ENCODE measurements at regions not wholly inside any gene's neighbourhood (a gene's known extent, or its start where the extent isn't known, plus 50 kb on each side); places are given as distances from the start of the nearest gene placed in this dataset.

DNA sequence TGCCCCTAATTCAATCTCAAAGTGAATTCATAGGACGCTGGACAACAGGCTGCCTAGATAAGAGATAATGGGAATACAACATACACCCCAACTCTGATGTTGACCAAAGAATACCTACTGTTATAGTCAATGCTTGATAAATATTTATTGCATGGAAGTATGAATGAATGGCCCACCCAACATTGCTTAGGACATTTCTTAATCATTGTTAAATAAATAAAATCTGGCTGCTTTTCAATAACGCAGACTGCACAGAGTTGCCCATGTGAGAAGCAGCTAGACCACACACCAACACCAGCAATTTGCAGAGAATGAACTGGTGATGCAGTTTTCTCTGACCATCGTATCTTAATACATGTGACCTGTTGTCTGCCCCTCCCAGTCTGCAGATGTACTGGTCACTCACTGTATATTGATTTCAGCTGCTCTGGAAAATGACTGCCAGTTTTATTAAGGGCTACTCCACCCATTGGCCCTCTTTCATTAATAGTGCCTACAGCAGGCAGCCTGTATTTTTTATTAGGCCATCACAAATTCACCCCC lies 236.2 kb upstream of the WWC1 start:
- DNase-seq, result no peak

DNA sequence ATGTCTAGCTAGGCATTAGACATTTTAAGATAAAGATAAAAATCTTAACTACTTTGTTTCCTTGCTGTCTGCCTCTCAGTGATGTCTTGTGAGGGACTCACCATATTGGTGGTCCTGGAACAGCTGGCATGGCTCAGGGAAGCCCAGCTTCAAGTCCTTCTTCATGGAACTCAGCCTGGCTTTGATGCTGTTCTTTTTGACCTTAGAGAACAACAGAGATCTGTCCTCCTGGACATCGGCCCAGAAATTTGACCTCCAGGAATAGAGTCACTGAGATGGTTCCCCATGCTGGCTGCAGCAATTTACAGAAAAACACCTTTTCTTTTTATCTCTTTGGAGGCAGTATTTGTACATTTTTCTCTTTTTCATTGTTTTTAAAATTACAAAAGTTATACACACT lies 235.5 kb upstream of the WWC1 start:
- no peak for DNase-seq

DNA sequence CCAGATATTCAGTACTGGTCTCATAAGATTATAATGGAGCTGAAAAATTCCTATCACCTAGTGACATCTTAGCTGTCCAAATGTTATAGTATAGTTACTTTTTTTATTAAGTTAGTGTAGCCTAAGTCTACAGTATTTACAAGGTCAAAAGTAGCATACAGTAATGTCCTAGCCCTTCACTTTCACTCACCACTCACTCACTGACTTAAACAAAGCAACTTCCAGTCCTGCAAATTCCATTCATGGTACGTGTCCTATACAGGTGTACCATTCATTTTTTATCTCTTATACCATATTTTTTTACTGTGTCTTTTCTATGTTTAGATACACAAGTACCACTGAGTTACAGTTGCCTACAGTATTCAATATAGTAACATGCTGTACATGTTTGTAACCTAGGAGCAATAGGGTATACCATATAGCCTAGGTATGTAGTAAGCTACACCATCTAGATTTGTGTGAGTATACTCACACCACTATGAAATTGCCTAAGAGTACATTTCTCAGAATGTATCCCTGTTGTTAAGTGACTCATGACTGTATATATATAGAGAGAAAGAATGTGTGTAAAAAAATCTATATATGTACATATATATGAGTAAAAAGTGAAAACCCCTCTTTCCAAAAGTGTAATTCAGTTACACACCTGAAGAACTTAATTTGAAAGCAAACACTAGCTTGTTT lies 234.8 kb upstream of the WWC1 start:
- no peak for DNase-seq

DNA sequence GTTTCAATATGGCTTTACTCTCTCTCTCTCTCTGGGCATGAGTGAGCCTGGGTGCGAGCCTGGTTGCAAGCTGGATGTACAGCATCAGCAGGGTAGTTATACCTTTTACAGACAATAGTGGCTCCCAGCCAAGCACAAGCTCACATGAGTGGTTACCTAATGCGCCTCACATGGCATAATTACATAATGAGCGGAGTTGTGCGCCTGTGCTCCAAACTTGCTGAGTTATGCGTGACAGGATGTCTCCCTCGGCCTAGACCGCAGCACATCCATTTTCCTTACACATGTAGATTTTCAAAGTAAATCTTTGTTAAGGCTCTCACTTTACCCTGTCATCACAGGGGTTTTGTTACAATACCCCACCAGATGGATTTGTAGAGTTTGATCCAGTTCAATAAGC lies 233.5 kb upstream of the WWC1 start:
- DNase-seq, result no peak

DNA sequence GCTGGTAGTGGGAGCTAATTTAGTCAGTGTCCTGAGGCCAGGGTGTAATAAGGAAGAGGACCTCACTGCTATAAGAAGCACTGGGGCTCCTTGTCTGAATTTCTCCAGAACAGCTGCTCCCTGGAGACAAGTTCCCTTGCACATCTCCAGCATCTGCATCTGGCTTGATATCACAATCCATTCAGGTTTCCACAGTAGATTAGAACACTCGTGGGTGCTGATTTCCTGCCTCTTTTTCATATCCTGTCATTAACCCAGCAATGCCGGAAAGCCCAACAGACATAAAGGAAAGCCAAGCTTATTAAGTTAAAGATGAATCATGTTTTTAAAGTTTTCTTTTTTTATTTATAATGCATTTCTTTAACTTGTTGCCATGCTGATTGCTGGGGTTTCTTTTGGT lies 232.3 kb upstream of the WWC1 start:
- DNase-seq, result no peak

DNA sequence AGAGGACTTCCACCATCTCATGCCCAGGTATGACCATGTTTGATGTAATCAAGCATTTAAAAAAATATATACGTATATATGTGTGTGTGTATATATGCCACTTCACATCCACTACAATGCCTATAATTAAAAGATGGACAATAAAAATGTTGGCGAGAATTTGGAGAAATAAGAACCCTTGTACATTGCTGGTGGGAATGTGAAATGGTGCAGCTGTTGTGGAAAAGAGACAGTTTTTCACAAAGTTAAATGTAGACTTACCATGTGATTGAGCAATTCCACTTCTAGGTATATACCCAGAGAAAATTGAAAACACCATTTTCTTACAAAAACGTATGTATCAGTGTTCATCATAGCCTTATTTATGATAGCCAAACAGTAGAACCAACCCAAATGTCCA lies 229.2 kb upstream of the WWC1 start:
- DNase-seq, result no peak

DNA sequence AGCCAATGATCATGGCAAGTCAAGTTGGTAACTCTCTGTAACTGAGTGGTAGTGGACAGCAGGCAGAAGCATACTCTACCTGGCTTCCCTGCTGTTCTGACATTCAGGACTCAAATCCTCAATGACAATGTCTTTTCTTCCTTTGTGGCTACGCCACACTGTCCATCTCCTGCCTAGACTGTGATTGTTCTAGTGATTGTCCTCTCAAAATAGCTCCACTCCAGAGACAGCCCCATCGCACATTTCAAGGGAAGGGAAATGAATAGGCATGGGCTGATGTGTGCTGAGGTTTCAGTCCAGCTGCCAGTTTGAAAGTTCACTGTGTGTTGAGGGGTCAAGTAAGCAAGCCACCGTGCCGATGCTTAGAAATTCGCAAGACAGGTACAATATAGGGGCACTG lies 227.0 kb upstream of the WWC1 start:
- no peak for DNase-seq

DNA sequence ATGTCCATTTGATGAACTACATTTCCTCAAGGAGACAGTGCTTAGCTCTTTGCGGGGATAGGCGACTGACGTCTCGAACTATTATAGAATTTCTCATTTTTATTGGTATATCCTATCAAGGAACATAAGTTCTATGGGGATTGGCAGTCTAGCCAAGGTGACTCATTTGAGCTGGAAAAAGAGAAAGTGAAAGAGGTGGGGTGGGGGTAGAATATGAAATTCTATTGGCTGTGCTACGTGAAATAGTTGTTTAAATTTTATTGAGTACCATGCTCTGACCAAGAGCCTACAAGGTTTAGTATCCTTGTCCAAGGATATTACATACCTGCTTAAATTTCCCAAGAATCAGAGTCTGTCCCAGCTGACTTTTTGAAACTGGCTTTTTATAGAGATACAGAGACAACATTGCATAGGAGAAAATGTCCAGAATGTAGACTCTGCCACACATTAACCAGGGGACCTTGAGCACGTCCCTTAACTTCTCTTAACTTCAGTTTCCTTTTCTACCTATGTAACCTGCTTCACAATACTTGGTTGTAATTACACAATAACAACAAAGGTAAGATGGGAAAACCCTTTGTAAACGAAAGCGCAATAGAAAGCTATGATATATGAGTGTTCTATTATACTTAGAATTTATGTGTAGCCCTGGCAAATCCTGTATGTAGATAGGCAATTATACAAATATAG lies 226.4 kb upstream of the WWC1 start:
- DNase-seq, result no peak

DNA sequence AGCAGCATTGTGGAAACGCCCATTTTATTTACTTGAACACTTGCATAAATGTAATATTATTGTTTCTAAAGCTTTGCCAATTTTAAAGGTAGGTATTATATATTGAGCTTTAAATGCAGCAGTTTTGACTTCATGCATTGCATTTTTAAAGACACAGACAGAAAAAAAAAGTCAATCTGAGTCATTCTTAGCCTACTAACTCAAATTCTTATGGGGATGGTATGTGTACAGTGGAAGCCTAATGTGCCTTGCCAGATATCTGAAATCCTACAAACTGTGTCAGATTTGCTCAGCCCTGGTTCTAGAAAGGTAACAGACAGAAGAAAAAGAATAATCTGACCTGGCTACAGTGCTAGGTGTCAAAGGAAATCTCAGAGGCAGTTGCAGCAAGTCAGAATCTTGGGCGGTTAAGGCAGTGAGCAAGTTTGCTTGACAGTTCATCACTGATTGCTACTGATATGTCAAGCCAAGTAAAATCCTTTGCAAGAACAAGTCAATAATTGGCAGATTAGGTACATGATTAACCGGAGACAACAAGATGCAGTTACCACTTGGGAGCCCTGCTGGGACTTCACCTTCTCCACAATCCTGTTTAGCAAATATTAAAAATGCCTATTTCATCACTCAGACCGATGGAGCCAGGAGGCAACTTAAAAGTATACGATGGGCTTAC lies 224.8 kb upstream of the WWC1 start:
- no peak for DNase-seq

DNA sequence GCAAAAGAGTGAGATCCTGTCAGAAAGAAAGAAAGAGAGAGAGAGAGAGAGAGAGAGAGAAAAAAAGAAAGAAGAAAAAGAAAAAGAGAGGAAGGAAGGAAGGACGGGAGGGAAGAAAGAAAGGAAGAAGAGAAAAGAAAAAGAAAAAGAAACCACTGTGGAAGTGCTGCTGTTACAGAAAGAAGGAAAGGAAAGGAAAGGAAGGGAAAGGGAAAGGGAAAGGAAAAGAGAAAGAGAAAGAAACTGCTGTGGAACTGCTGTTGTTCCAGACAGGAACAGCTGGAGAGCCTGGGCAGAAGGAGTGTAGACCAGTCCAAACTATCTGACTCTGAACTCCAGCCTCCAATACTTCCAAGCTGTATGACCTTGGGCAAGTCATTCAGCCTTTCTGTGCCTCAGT lies 220.7 kb upstream of the WWC1 start:
- no peak for DNase-seq

DNA sequence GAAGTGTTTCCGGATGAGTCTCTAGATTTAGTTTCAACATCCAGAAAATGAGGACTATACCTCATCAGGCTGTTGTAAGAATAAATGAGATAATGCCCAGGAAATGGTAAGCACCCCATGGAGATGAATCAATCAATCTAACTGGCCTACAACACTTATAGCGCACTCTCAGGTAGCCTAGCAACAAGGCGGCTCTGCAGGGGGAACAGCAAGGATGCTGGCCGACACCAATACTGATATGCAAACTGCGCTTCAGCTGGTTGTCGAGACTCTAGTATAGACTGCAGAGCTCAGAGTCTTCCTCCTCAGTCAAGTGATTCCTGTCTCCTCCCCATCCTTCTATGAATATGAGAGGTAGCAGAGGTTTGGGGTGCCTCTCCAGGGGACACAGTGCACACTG lies 218.8 kb upstream of the WWC1 start:
- no peak for DNase-seq

DNA sequence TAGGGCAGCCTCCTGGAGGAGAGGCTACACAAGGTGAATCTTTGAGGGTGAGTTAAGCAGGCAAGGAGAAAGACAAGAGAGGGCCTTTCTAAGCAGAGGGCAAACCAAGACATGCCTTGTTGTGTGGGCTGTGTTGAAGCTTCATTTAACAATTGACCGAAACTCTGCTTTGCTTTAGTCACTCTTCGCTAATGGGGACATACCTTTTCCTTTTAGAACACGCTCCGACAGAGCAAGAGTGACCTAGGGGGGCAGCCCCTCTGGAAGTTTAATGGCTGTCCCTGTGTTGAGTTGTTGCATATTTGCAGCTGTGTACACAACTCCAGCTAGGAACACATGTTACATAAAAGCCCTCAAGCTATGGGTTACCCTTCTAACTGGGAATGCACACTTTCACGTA lies 218.1 kb upstream of the WWC1 start:
- no peak for DNase-seq

DNA sequence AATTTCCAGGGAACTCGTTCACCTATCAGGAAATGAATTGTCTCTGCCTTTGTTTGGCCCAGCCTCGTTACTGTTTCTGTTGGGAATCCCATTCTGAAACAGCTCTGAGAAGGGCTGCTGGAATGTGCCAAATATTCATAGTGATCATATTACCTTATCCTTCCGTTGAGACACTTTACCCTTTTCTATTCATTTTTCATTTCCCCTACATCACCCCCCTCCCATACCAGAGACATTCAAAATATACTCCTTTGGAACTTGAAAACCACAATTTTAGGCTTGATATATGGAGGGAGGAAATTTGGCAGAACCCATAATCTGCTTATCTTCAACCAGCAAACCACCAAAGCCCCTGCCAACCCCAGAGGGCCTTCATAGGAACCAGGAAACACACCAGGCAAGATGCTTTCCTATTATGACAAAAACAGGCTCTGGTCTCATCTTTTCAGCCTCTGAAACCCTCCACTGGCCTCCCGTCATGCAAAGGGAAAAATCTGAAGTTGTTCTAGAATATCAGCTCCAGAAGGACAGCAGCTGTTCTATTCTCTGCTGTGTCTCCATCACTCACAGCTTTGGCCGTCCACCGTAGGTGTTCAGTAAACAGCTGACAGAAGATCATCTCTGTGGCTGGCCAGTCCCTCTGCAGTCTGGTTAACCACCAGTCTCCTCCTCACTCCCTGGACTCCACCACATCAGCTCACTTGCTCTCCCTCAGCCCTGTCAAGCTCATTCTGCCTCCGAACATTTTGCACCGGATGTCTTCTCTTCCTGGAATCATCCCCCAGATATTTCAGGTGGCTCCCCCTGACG lies 217.2 kb upstream of the WWC1 start:
- DNase-seq, result no peak

DNA sequence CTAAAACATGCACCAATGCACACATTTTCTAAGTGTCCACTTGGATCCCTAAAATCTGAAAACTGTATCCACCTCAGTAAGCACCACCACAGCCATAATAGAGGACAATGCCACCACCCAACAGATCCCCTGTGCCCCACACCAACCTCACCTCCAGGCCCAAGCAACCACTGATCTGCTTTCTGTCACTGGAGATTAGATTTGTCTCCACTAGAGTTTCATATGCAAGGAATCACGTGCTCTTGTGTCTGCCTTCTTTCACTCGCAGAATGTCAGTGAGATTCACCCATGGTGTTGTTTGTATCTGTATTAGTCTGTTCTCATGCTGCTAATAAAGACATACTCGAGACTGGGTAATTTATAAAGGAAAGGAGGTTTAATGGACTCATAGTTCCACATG lies 216.1 kb upstream of the WWC1 start:
- DNase-seq, result no peak

DNA sequence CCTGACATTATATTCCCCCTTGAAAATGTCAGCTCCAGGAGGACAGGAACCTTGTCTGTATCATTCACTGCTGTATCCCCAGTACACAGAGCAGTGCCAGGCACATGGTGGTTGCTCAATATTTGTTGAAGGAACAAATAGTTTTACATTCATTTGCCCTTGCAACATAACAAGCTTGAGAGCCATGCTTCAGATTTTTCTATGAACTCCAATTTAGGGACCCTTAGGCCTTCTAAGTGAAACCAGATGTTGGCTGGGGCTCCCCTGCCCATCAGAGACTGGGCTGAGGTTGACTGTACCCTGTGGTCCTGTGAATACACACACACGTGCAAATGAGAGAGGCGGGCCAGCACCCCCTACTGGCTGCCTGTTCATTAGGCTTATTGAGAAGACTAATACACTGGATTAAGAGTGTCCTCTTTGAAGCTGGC lies 214.9 kb upstream of the WWC1 start:
- no peak for DNase-seq

DNA sequence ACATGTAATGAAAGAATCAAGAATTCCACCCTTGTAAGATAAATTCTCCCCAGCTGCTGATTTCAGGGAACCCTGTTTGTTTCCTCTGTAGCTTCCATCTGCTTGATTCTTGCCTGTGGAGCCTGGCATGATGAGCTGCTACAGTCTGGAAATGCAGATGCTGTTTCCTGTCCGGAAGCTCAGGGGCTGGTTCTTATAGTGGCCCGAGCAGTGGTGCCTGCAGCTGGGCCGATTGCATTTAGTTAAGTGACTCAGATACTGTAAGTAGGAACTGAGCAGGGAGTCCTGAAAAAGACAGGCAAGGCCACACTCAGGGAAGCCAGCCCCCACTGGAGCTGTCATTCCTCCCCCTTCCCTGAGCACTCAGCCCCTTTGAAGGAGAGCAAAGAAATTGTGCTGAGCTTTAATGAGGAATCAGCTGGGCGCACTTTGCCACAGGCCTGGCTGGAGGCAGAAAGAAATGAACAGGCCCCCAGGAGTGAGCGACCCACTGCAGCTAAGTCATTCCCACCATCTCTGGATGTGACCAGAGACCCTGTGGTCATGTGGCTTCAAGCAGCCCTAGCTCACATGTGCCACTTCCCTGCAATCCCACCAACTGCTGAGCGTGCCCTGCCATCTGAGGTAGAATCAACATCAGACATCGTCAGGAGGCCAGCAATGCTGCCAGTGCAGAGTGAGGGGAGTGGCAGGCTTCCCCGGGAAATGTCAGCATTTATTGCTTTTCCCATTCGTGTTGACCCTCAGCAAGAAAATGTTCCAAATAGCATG lies 206.0 kb upstream of the WWC1 start:
- DNase-seq, result no peak

DNA sequence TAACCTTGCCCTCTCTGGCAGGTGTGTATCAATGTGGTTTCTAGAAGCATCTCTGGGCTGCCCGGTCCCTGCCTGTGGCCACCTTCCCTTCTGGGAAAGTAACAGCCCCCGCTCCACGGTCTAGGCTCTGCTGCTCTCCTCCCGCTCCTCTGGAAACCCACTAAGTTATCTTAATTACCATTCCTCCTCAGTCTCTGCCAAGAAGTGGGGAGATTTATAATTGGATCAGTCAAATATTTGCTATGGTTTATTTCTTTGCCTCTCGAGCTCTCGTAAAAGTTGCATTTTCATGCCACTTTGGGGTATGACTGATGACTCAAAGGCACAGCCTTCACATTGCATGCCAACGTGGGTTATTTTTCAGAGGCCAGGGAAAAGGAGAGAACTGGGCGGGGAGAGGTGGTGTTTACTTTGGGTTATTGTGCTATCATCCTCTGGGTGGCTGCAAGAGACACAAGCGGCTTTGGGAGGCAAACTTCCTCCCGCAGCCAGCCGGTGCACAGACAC lies 205.3 kb upstream of the WWC1 start:
- DNase-seq, result no peak

DNA sequence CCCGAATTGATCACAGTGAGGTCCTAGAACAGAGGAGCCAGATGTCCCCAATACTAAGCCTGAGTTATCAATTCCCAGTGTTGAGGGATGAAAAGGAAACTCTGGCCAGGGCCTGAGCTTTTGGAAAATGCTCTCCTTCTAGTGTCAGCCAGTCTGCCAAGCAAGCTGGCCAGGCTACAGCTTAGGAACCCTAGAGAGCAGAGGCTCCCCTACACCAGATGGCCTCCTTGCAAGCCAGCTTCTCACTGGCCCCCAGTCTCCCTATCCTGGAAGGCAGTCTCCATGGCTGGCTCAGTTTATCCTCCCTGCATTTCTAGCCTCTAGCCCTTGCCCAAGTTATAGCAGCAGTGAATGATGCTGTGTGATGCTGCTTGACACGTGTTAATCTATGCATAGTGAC lies 204.7 kb upstream of the WWC1 start:
- DNase-seq, result no peak

DNA sequence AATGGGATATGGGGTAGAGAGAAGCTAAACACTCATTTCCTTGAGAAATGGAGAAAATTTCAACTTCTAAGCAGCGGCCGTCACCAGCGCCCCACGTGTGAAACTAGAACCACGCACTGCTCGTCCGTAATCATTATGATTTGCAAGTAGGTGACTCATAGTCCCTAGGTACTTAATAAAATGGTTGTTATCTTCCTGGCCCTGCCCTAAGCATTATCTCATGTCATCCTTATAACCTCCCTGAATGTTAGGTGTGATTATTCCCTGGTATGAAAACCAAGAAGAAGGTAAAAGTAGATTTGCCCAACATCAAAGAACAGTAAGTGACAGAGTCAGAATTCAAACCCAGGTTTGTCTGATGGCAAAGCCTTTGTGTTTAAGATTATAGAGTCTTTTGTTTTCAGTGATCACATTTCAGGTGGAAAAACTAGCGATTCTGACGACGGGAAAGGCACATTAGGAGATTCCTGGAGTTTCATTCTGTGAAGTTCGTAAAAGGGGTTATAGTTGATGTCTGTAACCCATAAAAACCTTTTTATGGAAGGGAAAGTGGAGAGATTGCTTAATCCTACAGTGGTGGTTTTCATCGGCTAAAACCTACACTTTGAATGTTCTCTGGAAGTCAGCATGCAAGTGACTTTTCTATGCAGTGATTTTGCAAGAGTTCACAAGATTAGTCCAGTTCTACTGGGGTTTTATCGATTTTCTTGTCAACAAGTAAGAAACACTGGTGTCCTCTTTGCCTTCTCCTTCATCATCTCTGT lies 202.9 kb upstream of the WWC1 start:
- no peak for DNase-seq

DNA sequence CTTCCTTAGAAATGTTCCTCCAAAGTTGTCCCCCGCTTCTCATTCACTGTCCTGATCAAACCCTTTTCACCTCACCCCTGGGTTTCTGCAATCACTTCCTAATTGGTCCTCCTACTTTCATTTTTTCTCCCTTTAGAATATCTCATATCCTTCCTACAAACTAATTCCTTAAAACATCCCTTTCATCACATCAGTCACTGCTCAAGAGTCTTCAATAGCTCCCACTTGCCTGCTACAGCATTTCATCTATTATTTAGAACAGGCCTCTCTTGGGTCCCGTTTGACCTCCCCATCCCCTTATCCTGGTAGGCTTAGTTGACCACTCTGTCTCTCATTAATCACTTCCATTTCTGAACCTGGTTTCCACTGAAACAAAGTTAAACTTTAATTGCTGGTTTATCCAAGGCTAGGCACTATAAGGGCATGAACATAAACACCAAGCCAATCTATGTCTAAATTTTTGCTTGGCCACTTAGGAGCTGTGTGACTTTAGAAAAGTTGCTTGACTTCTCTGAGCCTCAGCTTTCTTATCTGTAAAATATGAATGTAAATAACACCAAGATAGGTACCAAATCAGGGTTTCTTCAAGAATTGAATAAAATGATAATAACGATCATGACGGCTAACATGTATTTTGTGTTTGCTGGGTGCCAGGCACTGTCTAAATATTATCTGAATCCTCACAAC lies 202.1 kb upstream of the WWC1 start:
- DNase-seq, result no peak

All from muscle of arm (tissue), 1 donor.